Stomach (tissue), 8 donors: ENCODE measurements at regions not wholly inside any gene's neighbourhood (a gene's known extent, or its start where the extent isn't known, plus 50 kb on each side); places are given as distances from the start of the nearest gene placed in this dataset.

Experiments used
- DNase-seq, 2 donors: peaks; one replicate each; pipeline versions ENCODE4 v3.0.0 to v3.0.0-alpha.2; 2013 to 2019
- H3K27ac ChIP-seq, 5 donors: fragments of 200-600 bp in 4 of 5; sonication (generic) in 4 of 5; one replicate each; pipeline ENCODE4 v1.5.1; 2013 to 2019; ENCODE audit warnings: mild to moderate bottlenecking in 1 of 5, moderate library complexity in 1 of 5
- H3K27me3 ChIP-seq, 3 donors: fragments of 200-600 bp; sonication (generic); one replicate each; pipeline ENCODE4 v1.5.1; 2017 to 2019; ENCODE audit warnings: mixed run types in 1 of 3
- H3K36me3 ChIP-seq, 4 donors: fragments of 200-600 bp; sonication (generic); 1 replicate in 3 of 4; 2 replicates in 1 of 4; pipeline ENCODE4 v1.5.1; 2016 to 2019
- H3K4me1 ChIP-seq, 4 donors: fragments of 200-600 bp; sonication (generic); one replicate each; pipeline ENCODE4 v1.5.1; 2016 to 2019
- H3K4me3 ChIP-seq, 4 donors: fragments of 200-600 bp; sonication (generic) in 3 of 4; one replicate each; pipeline ENCODE4 v1.5.1; 2016 to 2019; ENCODE audit warnings: mild to moderate bottlenecking in 1 of 4
- H3K9me3 ChIP-seq, 4 donors: fragments of 200-600 bp; sonication (generic); one replicate each; pipeline ENCODE4 v1.5.1; 2016 to 2019
- CTCF ChIP-seq, 7 experiments: fragments of 450-650 bp in 4 of 7; fragments of 200-600 bp in 3 of 7; sonication (generic) in 3 of 7; IDR thresholded peaks; one replicate each; pipeline ENCODE4 v1.5.1; 2016 to 2019; ENCODE audit warnings: antibody characterized with exemption in 7 of 7, control low read depth in 2 of 7, mild to moderate bottlenecking in 1 of 7
- EP300 ChIP-seq: sonication (generic); formaldehyde crosslinking; IDR thresholded peaks from one replicate; pipeline ENCODE4 v1.6.1; 2017; ENCODE audit warnings: antibody characterized with exemption
- POLR2A ChIP-seq, 4 donors: fragments of 450-650 bp; IDR thresholded peaks; one replicate each; pipeline ENCODE4 v1.6.1; 2016; ENCODE audit warnings: antibody characterized with exemption in 4 of 4, control low read depth in 2 of 4, mild to moderate bottlenecking in 1 of 4, moderate library complexity in 1 of 4
- POLR2AphosphoS5 ChIP-seq, 3 donors: sonication (generic); formaldehyde crosslinking; IDR thresholded peaks; one replicate each; pipeline ENCODE4 v1.6.1; 2016; ENCODE audit warnings: antibody characterized with exemption in 3 of 3
- WGBS, 5 donors: extraction: QIAGEN DNeasy Blood & Tissue Kit in 3 of 5; methylation state at CpG; one replicate each; pipeline versions ENCODE4 v1.1.5 to v1.1.7; 2013 to 2018; 5-methylcytosine and 5-hydroxymethylcytosine counted together
- intact Hi-C: fragments of 100-400 bp; cut with DNase I; formaldehyde crosslinking; loops from one replicate; pipeline ENCODE4 v1.15.1; 2023; ENCODE audit warnings: low total_unique reads
- donor health status: healthy with polysubstance abuse.
- donor health status: Bipolar disorder and iron deficiency.
- donor health status: healthy.

- no peak for TF ChIP-seq EP300
- TF ChIP-seq POLR2AphosphoS5 (IDR thresholded peaks at IDR 0.05) = no peak
- TF ChIP-seq CTCF (IDR thresholded peaks at IDR 0.05) = no peak
- TF ChIP-seq POLR2A (IDR thresholded peaks at IDR 0.05) = no peak
- Histone ChIP-seq H3K27ac (peak overlapping the region in 1 of 5 donors; percentile 28), H3K36me3 (no peaks in the 10 kb centered on the region), H3K4me3 (no peak overlapping the region), H3K4me1 (peaks cover 6 to 51% (median 25%) of the 10 kb centered on the region in 4 donors), H3K27me3 (peaks cover 0 to under 1% (median 0%) of the 10 kb centered on the region in 3 donors), H3K9me3 (no peaks in the 10 kb centered on the region)
- WGBS, 5 donors = 68 to 80% (median 78%) methylated on average over 9 to 12 of the region's 12 CpGs
- intact Hi-C loops = no loop called here
- DNase-seq = no peak
Measured at GRCh38 chr10:69729326-69730048, 72.2 kb upstream of the COL13A1 start.

GRCh38 chr10:69730251-69731156, 71.2 kb upstream of the COL13A1 start:
- intact Hi-C loops = no loop called here
- no peaks in the 10 kb centered on the region for H3K27me3 ChIP-seq
- TF ChIP-seq CTCF (IDR thresholded peaks at IDR 0.05) (no peak), EP300 (no peak), POLR2A (IDR thresholded peaks at IDR 0.05) (no peak), POLR2AphosphoS5 (IDR thresholded peaks at IDR 0.05) (no peak)
- H3K27ac ChIP-seq = peak overlapping the region in 2 of 5 donors; percentile 20 to 27
- H3K9me3 ChIP-seq = no peaks in the 10 kb centered on the region
- H3K4me3 ChIP-seq = no peak overlapping the region
- peaks cover 6 to 56% (median 26%) of the 10 kb centered on the region in 4 donors for H3K4me1 ChIP-seq
- H3K36me3 ChIP-seq = no peaks in the 10 kb centered on the region
- WGBS, 5 donors = 50 to 77% (median 71%) methylated on average over 10 to 16 of the region's 16 CpGs
- DNase-seq = peak in 1 of 2 donors; percentile 67

GRCh38 chr10:69731184-69731583, 70.5 kb upstream of the COL13A1 start:
- 21 to 47% (median 35%) methylated on average over 3 of the region's 3 CpGs for WGBS, 5 donors
- Histone ChIP-seq H3K4me3 (no peak overlapping the region), H3K9me3 (no peaks in the 10 kb centered on the region), H3K27me3 (no peaks in the 10 kb centered on the region), H3K36me3 (no peaks in the 10 kb centered on the region), H3K4me1 (peaks cover 6 to 56% (median 26%) of the 10 kb centered on the region in 4 donors), H3K27ac (peak overlapping the region in 2 of 5 donors; percentile 20 to 27)
- peak in 1 of 2 donors; percentile 63 for DNase-seq
- intact Hi-C loops = no loop called here
- no peak for TF ChIP-seq POLR2A (IDR thresholded peaks at IDR 0.05)
- TF ChIP-seq EP300 = no peak
- no peak for TF ChIP-seq POLR2AphosphoS5 (IDR thresholded peaks at IDR 0.05)
- no peak for TF ChIP-seq CTCF (IDR thresholded peaks at IDR 0.05)

GRCh38 chr10:69731698-69732097, 70.0 kb upstream of the COL13A1 start:
- peaks cover 6 to 56% (median 26%) of the 10 kb centered on the region in 4 donors for H3K4me1 ChIP-seq
- H3K27me3 ChIP-seq = no peaks in the 10 kb centered on the region
- intact Hi-C loops = no loop called here
- H3K27ac ChIP-seq = peak overlapping the region in 1 of 5 donors; percentile 27
- no peak overlapping the region for H3K4me3 ChIP-seq
- H3K36me3 ChIP-seq = no peaks in the 10 kb centered on the region
- WGBS, 5 donors = 85 to 91% (median 88%) methylated on average over 7 to 8 of the region's 8 CpGs
- no peak for DNase-seq
- TF ChIP-seq CTCF (IDR thresholded peaks at IDR 0.05) = no peak
- TF ChIP-seq EP300 = no peak
- no peaks in the 10 kb centered on the region for H3K9me3 ChIP-seq
